ENCODE measurements at regions not wholly inside any gene's neighbourhood (a gene's known extent, or its start where the extent isn't known, plus 50 kb on each side); places are given as distances from the start of the nearest gene placed in this dataset.

DNA sequence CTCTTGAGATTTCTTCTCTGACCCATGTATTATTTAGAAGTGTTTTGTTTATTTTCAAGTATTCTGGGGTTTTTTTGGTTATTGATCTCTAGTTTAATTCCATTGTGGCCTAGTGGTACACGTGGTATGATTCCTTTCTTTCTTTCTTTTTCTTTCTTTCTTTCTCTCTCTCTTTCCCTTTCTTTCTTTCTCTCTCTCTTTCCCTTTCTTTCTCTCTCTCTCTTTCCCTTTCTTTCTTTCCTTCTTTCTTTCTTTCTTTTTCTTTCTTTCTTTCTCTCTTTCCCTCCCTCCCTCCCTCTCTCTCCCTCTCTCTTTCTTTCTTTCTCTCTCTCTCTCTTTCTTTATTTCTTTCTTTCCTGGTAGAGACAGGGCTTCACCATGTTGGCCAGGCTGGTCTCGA lies 85.7 kb upstream of the UBE2E1 start:
- TF ChIP-seq, protein P1, sequence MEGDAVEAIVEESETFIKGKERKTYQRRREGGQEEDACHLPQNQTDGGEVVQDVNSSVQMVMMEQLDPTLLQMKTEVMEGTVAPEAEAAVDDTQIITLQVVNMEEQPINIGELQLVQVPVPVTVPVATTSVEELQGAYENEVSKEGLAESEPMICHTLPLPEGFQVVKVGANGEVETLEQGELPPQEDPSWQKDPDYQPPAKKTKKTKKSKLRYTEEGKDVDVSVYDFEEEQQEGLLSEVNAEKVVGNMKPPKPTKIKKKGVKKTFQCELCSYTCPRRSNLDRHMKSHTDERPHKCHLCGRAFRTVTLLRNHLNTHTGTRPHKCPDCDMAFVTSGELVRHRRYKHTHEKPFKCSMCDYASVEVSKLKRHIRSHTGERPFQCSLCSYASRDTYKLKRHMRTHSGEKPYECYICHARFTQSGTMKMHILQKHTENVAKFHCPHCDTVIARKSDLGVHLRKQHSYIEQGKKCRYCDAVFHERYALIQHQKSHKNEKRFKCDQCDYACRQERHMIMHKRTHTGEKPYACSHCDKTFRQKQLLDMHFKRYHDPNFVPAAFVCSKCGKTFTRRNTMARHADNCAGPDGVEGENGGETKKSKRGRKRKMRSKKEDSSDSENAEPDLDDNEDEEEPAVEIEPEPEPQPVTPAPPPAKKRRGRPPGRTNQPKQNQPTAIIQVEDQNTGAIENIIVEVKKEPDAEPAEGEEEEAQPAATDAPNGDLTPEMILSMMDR (IDR thresholded peaks at IDR 0.05; ENCODE audit: low read depth, low read length, poor library complexity, severe bottlenecking): no peak
- no peak for TF ChIP-seq EZH2phosphoT487 (IDR thresholded peaks at IDR 0.05; ENCODE audit: borderline replicate concordance, low read length)
- Histone ChIP-seq H3K9me2 (replicated peaks; ENCODE audit: control insufficient read depth, low read length) (no peaks in the 10 kb centered on the region), H3K36me3 (ENCODE audit: control insufficient read depth, low read length) (no peaks in the 10 kb centered on the region; the same call in 1 of the 2 replicates), H3K4me3 (ENCODE audit: low read length) (no peak overlapping the region), H4K20me1 (ENCODE audit: control insufficient read depth, insufficient read depth, low read depth, low read length) (no peaks in the 10 kb centered on the region), H3F3A (ENCODE audit: control insufficient read depth, insufficient read depth) (no peaks in the 10 kb centered on the region), H3K27me3 (ENCODE audit: control insufficient read depth, low read length) (no peaks in the 10 kb centered on the region), H3K4me2 (ENCODE audit: low read length) (no peak overlapping the region), H3K4me1 (ENCODE audit: control insufficient read depth, low read length) (peaks cover 27% of the 10 kb centered on the region), H3K79me2 (ENCODE audit: control insufficient read depth, low read length) (no peaks in the 10 kb centered on the region), H3K27ac (ENCODE audit: low read depth, low read length) (no peak overlapping the region), H3K9me3 (ENCODE audit: control insufficient read depth, insufficient read depth, low read length) (peaks cover 11% of the 10 kb centered on the region; the same call in 1 of the 2 replicates)

DNA sequence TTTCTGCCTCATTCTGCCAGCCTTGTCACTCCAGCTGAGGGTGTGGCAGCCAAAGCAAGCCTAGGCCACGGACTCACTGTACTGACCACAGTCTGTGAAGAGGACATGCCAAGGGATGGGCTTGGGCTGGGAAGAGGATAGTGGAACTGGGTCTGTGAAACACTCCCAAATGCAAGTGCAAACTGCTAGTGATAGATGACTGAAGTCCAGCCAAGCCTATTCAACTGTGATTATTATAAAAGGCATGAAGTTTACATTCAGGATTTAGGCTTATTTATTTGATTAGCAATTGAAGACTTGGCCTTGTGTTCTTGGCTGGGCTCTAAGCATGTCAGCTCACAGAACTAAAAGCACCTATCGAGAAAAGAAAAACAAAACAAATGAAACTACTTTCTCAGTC lies 84.9 kb upstream of the UBE2E1 start:
- no peak overlapping the region for H3K4me3 ChIP-seq (ENCODE audit: low read length)
- H3K36me3 ChIP-seq (ENCODE audit: control insufficient read depth, low read length): no peaks in the 10 kb centered on the region; the same call in 1 of the 2 replicates
- no peak overlapping the region for H3K4me2 ChIP-seq (ENCODE audit: low read length)
- no peaks in the 10 kb centered on the region for H3K79me2 ChIP-seq (ENCODE audit: control insufficient read depth, low read length)
- H3F3A ChIP-seq (ENCODE audit: control insufficient read depth, insufficient read depth): no peaks in the 10 kb centered on the region
- H3K9me2 ChIP-seq (replicated peaks; ENCODE audit: control insufficient read depth, low read length): no peaks in the 10 kb centered on the region
- no peaks in the 10 kb centered on the region for H3K27me3 ChIP-seq (ENCODE audit: control insufficient read depth, low read length)
- peaks cover 11% of the 10 kb centered on the region; the same call in 1 of the 2 replicates for H3K9me3 ChIP-seq (ENCODE audit: control insufficient read depth, insufficient read depth, low read length)
- H4K20me1 ChIP-seq (ENCODE audit: control insufficient read depth, insufficient read depth, low read depth, low read length): no peaks in the 10 kb centered on the region
- H3K27ac ChIP-seq (ENCODE audit: low read depth, low read length): no peak overlapping the region
- H3K4me1 ChIP-seq (ENCODE audit: control insufficient read depth, low read length): peaks cover 27% of the 10 kb centered on the region
- TF ChIP-seq EZH2phosphoT487 (IDR thresholded peaks at IDR 0.05; ENCODE audit: borderline replicate concordance, low read length): no peak
- TF ChIP-seq, protein P1 (IDR thresholded peaks at IDR 0.05; ENCODE audit: low read depth, low read length, poor library complexity, severe bottlenecking): no peak

DNA sequence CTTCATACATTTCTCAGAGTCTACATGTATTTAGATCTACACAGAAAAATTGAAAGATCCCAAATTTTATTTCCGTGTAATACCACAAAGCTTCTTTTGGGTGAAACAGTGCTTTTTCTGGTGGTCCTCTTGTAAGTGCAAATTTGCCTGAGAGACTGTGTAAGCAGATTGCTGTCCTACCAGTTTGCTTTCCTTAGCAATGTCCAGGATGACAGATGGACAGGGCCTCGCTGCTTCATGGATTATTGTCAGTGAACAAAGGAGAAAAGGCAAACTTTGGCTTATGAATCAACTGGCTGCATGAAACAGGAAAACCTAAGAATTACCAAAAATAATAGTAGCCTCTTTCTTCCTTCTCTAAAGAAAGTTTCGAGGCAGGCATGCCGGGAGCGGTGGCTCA lies 82.6 kb upstream of the UBE2E1 start:
- H4K20me1 ChIP-seq (ENCODE audit: control insufficient read depth, insufficient read depth, low read depth, low read length): no peaks in the 10 kb centered on the region
- no peaks in the 10 kb centered on the region; the same call in 1 of the 2 replicates for H3K36me3 ChIP-seq (ENCODE audit: control insufficient read depth, low read length)
- no peak overlapping the region for H3K27ac ChIP-seq (ENCODE audit: low read depth, low read length)
- H3K4me2 ChIP-seq (ENCODE audit: low read length): no peak overlapping the region
- no peak overlapping the region for H3K4me3 ChIP-seq (ENCODE audit: low read length)
- H3K27me3 ChIP-seq (ENCODE audit: control insufficient read depth, low read length): no peaks in the 10 kb centered on the region
- peaks cover 23% of the 10 kb centered on the region for H3K4me1 ChIP-seq (ENCODE audit: control insufficient read depth, low read length)
- H3F3A ChIP-seq (ENCODE audit: control insufficient read depth, insufficient read depth): no peaks in the 10 kb centered on the region
- H3K9me3 ChIP-seq (ENCODE audit: control insufficient read depth, insufficient read depth, low read length): peaks cover 11% of the 10 kb centered on the region; the same call in 1 of the 2 replicates
- TF ChIP-seq EZH2phosphoT487 (IDR thresholded peaks at IDR 0.05; ENCODE audit: borderline replicate concordance, low read length): no peak
- TF ChIP-seq, protein P1 (IDR thresholded peaks at IDR 0.05; ENCODE audit: low read depth, low read length, poor library complexity, severe bottlenecking): no peak
- no peaks in the 10 kb centered on the region for H3K9me2 ChIP-seq (replicated peaks; ENCODE audit: control insufficient read depth, low read length)
- H3K79me2 ChIP-seq (ENCODE audit: control insufficient read depth, low read length): no peaks in the 10 kb centered on the region
